SK-N-MC (cell line): ENCODE measurements at regions not wholly inside any gene's neighbourhood (a gene's known extent, or its start where the extent isn't known, plus 50 kb on each side); places are given as distances from the start of the nearest gene placed in this dataset.

Source experiments
- DNase-seq: peaks from one replicate; pipeline ENCODE4 v3.0.0-alpha.2; 2011; ENCODE audit warnings: low read depth, low spot score
- H3K27ac ChIP-seq: fragments of 200-600 bp; sonication (generic); 2 replicates; pipeline ENCODE4 v1.5.1; 2016; ENCODE audit warnings: mixed run types
- H3K36me3 ChIP-seq: fragments of 200-600 bp; sonication (generic); 2 replicates; pipeline ENCODE4 v1.6.1; 2017; ENCODE audit warnings: antibody characterized with exemption, low read length, mixed read lengths; ENCODE audit not compliant: insufficient read depth
- H3K4me3 ChIP-seq: fragments of 200-600 bp; sonication (generic); 2 replicates; pipeline ENCODE4 v1.5.1; 2016
- H3K9ac ChIP-seq: fragments of 200-600 bp; sonication (generic); 2 replicates; pipeline ENCODE4 v1.8.0; 2017; ENCODE audit warnings: mixed run types, mixed read lengths; ENCODE audit not compliant: insufficient read length
- H3K9me3 ChIP-seq: fragments of 200-600 bp; sonication (generic); 2 replicates; pipeline ENCODE4 v1.6.1; 2017; ENCODE audit warnings: low read depth, mild to moderate bottlenecking, antibody characterized with exemption, low read length, moderate library complexity, mixed read lengths
- EZH2 ChIP-seq: fragments of 200-600 bp; sonication (generic); IDR thresholded peaks from one replicate; pipeline ENCODE4 v1.6.1; 2017; ENCODE audit warnings: antibody characterized with exemption
- FOXP2 ChIP-seq: optimal IDR thresholded peaks from 2 replicates; pipeline ENCODE3; 2011; ENCODE audit warnings: mild to moderate bottlenecking, moderate library complexity; ENCODE audit not compliant: insufficient read depth; ENCODE audit errors: extremely low read length, control extremely low read depth
- POLR2AphosphoS5 ChIP-seq: IDR thresholded peaks from 2 replicates; pipeline ENCODE4 v1.6.1; 2012; ENCODE audit warnings: mild to moderate bottlenecking, low read depth, low read length, borderline replicate concordance

- no peak for DNase-seq
- TF ChIP-seq EZH2 = no peak
- no peak for TF ChIP-seq POLR2AphosphoS5
- no peak for TF ChIP-seq FOXP2
- no peaks in the 10 kb centered on the region for H3K36me3 ChIP-seq
- no peak overlapping the region for H3K27ac ChIP-seq
- no peak overlapping the region for H3K4me3 ChIP-seq
- H3K9me3 ChIP-seq = no peaks in the 10 kb centered on the region
- no peak overlapping the region for H3K9ac ChIP-seq
These were observed 488.0 kb downstream of the MAN2A1 start for GRCh38 chr5:110177729-110178128.

GRCh38 chr5:110179321-110179720, 489.6 kb downstream of the MAN2A1 start:
- Histone ChIP-seq H3K9ac (no peak overlapping the region), H3K36me3 (no peaks in the 10 kb centered on the region), H3K9me3 (no peaks in the 10 kb centered on the region), H3K4me3 (no peak overlapping the region), H3K27ac (no peak overlapping the region)
- TF ChIP-seq FOXP2 (no peak), POLR2AphosphoS5 (no peak), EZH2 (no peak)
- DNase-seq = no peak

- no peak for DNase-seq
- Histone ChIP-seq H3K36me3 (no peaks in the 10 kb centered on the region), H3K9me3 (no peaks in the 10 kb centered on the region), H3K4me3 (no peak overlapping the region), H3K9ac (no peak overlapping the region), H3K27ac (no peak overlapping the region)
- no peak for TF ChIP-seq POLR2AphosphoS5
- TF ChIP-seq FOXP2 = no peak
- no peak for TF ChIP-seq EZH2
These were observed 504.5 kb downstream of the MAN2A1 start for GRCh38 chr5:110194191-110194590.

- TF ChIP-seq FOXP2 (no peak), EZH2 (no peak), POLR2AphosphoS5 (no peak)
- H3K9me3 ChIP-seq = no peaks in the 10 kb centered on the region
- H3K27ac ChIP-seq = no peak overlapping the region
- DNase-seq = no peak
- no peak overlapping the region for H3K9ac ChIP-seq
- H3K4me3 ChIP-seq = no peak overlapping the region
- no peaks in the 10 kb centered on the region for H3K36me3 ChIP-seq
These were observed 505.6 kb downstream of the MAN2A1 start for GRCh38 chr5:110195288-110195687.

- no peak overlapping the region for H3K27ac ChIP-seq
- no peak for DNase-seq
- no peak overlapping the region for H3K9ac ChIP-seq
- no peak for TF ChIP-seq FOXP2
- no peak for TF ChIP-seq POLR2AphosphoS5
- no peak for TF ChIP-seq EZH2
- no peaks in the 10 kb centered on the region for H3K9me3 ChIP-seq
- no peaks in the 10 kb centered on the region for H3K36me3 ChIP-seq
- no peak overlapping the region for H3K4me3 ChIP-seq
These were observed 512.1 kb downstream of the MAN2A1 start for GRCh38 chr5:110201791-110202190.

GRCh38 chr5:110203661-110204060, 513.9 kb downstream of the MAN2A1 start:
- Histone ChIP-seq H3K27ac (no peak overlapping the region), H3K4me3 (no peak overlapping the region), H3K9ac (no peak overlapping the region), H3K9me3 (no peaks in the 10 kb centered on the region), H3K36me3 (no peaks in the 10 kb centered on the region)
- TF ChIP-seq FOXP2 = no peak
- no peak for TF ChIP-seq EZH2
- TF ChIP-seq POLR2AphosphoS5 = no peak
- DNase-seq = no peak

GRCh38 chr5:110209401-110209800, 517.1 kb downstream of the TMEM232 start:
- no peak for DNase-seq
- Histone ChIP-seq H3K9ac (no peak overlapping the region), H3K27ac (no peak overlapping the region), H3K9me3 (no peaks in the 10 kb centered on the region), H3K4me3 (no peak overlapping the region), H3K36me3 (no peaks in the 10 kb centered on the region)
- TF ChIP-seq EZH2 (no peak), POLR2AphosphoS5 (no peak), FOXP2 (no peak)

GRCh38 chr5:110218981-110219380, 507.5 kb downstream of the TMEM232 start:
- no peaks in the 10 kb centered on the region for H3K36me3 ChIP-seq
- DNase-seq = no peak
- H3K9me3 ChIP-seq = peaks cover 4% of the 10 kb centered on the region; the same call in 1 of the 2 replicates
- no peak overlapping the region for H3K9ac ChIP-seq
- no peak overlapping the region for H3K4me3 ChIP-seq
- TF ChIP-seq POLR2AphosphoS5 (no peak), FOXP2 (no peak), EZH2 (no peak)
- no peak overlapping the region for H3K27ac ChIP-seq

GRCh38 chr5:110219769-110220168, 506.7 kb downstream of the TMEM232 start:
- Histone ChIP-seq H3K27ac (no peak overlapping the region), H3K9ac (no peak overlapping the region), H3K9me3 (peaks cover 4% of the 10 kb centered on the region; the same call in 1 of the 2 replicates), H3K36me3 (no peaks in the 10 kb centered on the region), H3K4me3 (no peak overlapping the region)
- TF ChIP-seq EZH2 = no peak
- TF ChIP-seq POLR2AphosphoS5 = no peak
- TF ChIP-seq FOXP2 = no peak
- DNase-seq = no peak
